Glutamatergic neuron (in vitro differentiated cells): ENCODE measurements at regions not wholly inside any gene's neighbourhood (a gene's known extent, or its start where the extent isn't known, plus 50 kb on each side); places are given as distances from the start of the nearest gene placed in this dataset.

Experiments
- DNase-seq: peaks from one replicate; pipeline ENCODE4 v3.0.0; 2022
- H3K27ac Mint-ChIP-seq: one replicate; pipeline ENCODE4 v1.8.0; 2020; ENCODE audit warnings: mild to moderate bottlenecking, mixed read lengths, inconsistent platforms; ENCODE audit not compliant: unreplicated experiment
- H3K27me3 Mint-ChIP-seq: one replicate; pipeline ENCODE4 v1.8.0; 2020; ENCODE audit warnings: mild to moderate bottlenecking, moderate library complexity, mixed read lengths, inconsistent platforms; ENCODE audit not compliant: unreplicated experiment
- H3K36me3 Mint-ChIP-seq: one replicate; pipeline ENCODE4 v1.8.0; 2020; ENCODE audit warnings: mild to moderate bottlenecking, mixed read lengths, inconsistent platforms; ENCODE audit not compliant: unreplicated experiment
- H3K4me1 Mint-ChIP-seq: one replicate; pipeline ENCODE4 v1.8.0; 2020; ENCODE audit warnings: mild to moderate bottlenecking, low read depth, mixed read lengths, inconsistent platforms; ENCODE audit not compliant: unreplicated experiment
- H3K4me3 Mint-ChIP-seq: one replicate; pipeline ENCODE4 v1.8.0; 2020; ENCODE audit warnings: mild to moderate bottlenecking, mixed read lengths, inconsistent platforms; ENCODE audit not compliant: unreplicated experiment
- H3K9me3 Mint-ChIP-seq: one replicate; pipeline ENCODE4 v1.8.0; 2020; ENCODE audit warnings: mild to moderate bottlenecking, moderate library complexity, mixed read lengths, inconsistent platforms; ENCODE audit not compliant: unreplicated experiment
- CTCF ChIP-seq: fragments of 200-600 bp; sonication (generic); IDR thresholded peaks from one replicate; pipeline ENCODE4 v1.5.0; 2021; ENCODE audit not compliant: partially characterized antibody, unreplicated experiment

GRCh38 chr12:103181366-103182152 is 224.1 kb downstream of the ASCL1 start:
- Mint-ChIP-seq H3K27ac (no peak overlapping the region), H3K9me3 (peaks cover 2% of the 10 kb centered on the region), H3K27me3 (peaks cover 3% of the 10 kb centered on the region), H3K4me1 (no peaks in the 10 kb centered on the region), H3K36me3 (no peaks in the 10 kb centered on the region), H3K4me3 (no peak overlapping the region)
- no peak for DNase-seq
- TF ChIP-seq CTCF, result no peak

- DNase-seq, result no peak
- Mint-ChIP-seq H3K4me3 (no peak overlapping the region), H3K27me3 (peaks cover 3% of the 10 kb centered on the region), H3K4me1 (no peaks in the 10 kb centered on the region), H3K36me3 (no peaks in the 10 kb centered on the region), H3K27ac (no peak overlapping the region), H3K9me3 (peaks cover 2% of the 10 kb centered on the region)
- TF ChIP-seq CTCF, result no peak
Observed at GRCh38 chr12:103182299-103182698, 224.8 kb downstream of the ASCL1 start.

- Mint-ChIP-seq H3K9me3 (peaks cover 1% of the 10 kb centered on the region), H3K4me3 (no peak overlapping the region)
- TF ChIP-seq CTCF, result no peak
Observed at GRCh38 chr12:103196467-103196866, 239.0 kb downstream of the ASCL1 start.

GRCh38 chr12:103197725-103198388 is 240.4 kb downstream of the ASCL1 start:
- TF ChIP-seq CTCF, result no peak
- Mint-ChIP-seq H3K27ac (no peak overlapping the region), H3K4me3 (no peak overlapping the region), H3K9me3 (peaks cover 1% of the 10 kb centered on the region), H3K4me1 (no peaks in the 10 kb centered on the region), H3K27me3 (no peaks in the 10 kb centered on the region), H3K36me3 (no peaks in the 10 kb centered on the region)
- DNase-seq, result no peak

More at GRCh38 chr12:103196467-103196866, 239.0 kb downstream of the ASCL1 start:
- Mint-ChIP-seq H3K36me3 (no peaks in the 10 kb centered on the region), H3K4me1 (no peaks in the 10 kb centered on the region), H3K27ac (no peak overlapping the region), H3K27me3 (no peaks in the 10 kb centered on the region)
- DNase-seq, result no peak

GRCh38 chr12:103198499-103198898 is 241.0 kb downstream of the ASCL1 start:
- no peak for TF ChIP-seq CTCF
- H3K4me3 Mint-ChIP-seq, result no peak overlapping the region
- no peak overlapping the region for H3K27ac Mint-ChIP-seq
- no peak for DNase-seq
- H3K4me1 Mint-ChIP-seq, result no peaks in the 10 kb centered on the region
- no peaks in the 10 kb centered on the region for H3K36me3 Mint-ChIP-seq
- H3K9me3 Mint-ChIP-seq, result peaks cover 1% of the 10 kb centered on the region
- H3K27me3 Mint-ChIP-seq, result no peaks in the 10 kb centered on the region
